ENCODE measurements at regions not wholly inside any gene's neighbourhood (a gene's known extent, or its start where the extent isn't known, plus 50 kb on each side); places are given as distances from the start of the nearest gene placed in this dataset.

DNA sequence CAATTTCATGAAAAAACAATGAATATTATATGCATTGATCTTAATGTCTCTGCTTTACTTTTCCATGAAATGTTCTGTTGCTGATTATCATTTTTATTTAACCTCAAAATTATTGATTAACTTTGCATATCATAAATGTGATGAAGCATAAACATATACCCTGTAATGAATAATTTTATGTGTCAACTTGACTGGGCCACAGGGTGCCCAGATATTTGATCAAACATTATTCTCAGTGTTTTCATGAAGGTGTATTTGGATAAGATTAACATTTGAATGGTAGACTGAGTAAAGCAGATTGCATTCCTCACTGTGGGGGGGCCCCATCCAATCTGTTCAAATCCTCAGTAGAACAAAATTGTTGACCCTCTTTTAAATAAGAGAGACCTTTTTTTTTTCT lies 265.2 kb downstream of the CENPW start:
- TF ChIP-seq, protein P1, sequence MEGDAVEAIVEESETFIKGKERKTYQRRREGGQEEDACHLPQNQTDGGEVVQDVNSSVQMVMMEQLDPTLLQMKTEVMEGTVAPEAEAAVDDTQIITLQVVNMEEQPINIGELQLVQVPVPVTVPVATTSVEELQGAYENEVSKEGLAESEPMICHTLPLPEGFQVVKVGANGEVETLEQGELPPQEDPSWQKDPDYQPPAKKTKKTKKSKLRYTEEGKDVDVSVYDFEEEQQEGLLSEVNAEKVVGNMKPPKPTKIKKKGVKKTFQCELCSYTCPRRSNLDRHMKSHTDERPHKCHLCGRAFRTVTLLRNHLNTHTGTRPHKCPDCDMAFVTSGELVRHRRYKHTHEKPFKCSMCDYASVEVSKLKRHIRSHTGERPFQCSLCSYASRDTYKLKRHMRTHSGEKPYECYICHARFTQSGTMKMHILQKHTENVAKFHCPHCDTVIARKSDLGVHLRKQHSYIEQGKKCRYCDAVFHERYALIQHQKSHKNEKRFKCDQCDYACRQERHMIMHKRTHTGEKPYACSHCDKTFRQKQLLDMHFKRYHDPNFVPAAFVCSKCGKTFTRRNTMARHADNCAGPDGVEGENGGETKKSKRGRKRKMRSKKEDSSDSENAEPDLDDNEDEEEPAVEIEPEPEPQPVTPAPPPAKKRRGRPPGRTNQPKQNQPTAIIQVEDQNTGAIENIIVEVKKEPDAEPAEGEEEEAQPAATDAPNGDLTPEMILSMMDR (IDR thresholded peaks at IDR 0.05), result no peak
- no peak for TF ChIP-seq POLR2A (IDR thresholded peaks at IDR 0.05)
